GM19395 (cell line): ENCODE measurements at regions not wholly inside any gene's neighbourhood (a gene's known extent, or its start where the extent isn't known, plus 50 kb on each side); places are given as distances from the start of the nearest gene placed in this dataset.

ENCODE experiments used
- ATAC-seq: cut with Tn5 transposase; IDR thresholded peaks from one replicate; pipeline ENCODE4 v1.9.1; 2021; ENCODE audit warnings: mild to moderate bottlenecking, moderate library complexity; ENCODE audit not compliant: unreplicated experiment

- ATAC-seq = no peak
Measured at GRCh38 chr5:165119175-165119574, 1613.8 kb downstream of the MAT2B start.

- no peak for ATAC-seq
Measured at GRCh38 chr5:165126598-165126997, 1621.2 kb downstream of the MAT2B start.

- ATAC-seq = no peak
Measured at GRCh38 chr5:165127941-165128340, 1622.5 kb downstream of the MAT2B start.

GRCh38 chr5:165130656-165131055 is 1625.2 kb downstream of the MAT2B start:
- no peak for ATAC-seq

- no peak for ATAC-seq
Measured at GRCh38 chr5:165134155-165134554, 1628.7 kb downstream of the MAT2B start.

- no peak for ATAC-seq
Measured at GRCh38 chr5:165135565-165135964, 1630.1 kb downstream of the MAT2B start.

- no peak for ATAC-seq
Measured at GRCh38 chr5:165137701-165138100, 1632.3 kb downstream of the MAT2B start.

- no peak for ATAC-seq
Measured at GRCh38 chr5:165138236-165138635, 1632.8 kb downstream of the MAT2B start.

GRCh38 chr5:165139262-165139661 is 1633.8 kb downstream of the MAT2B start:
- no peak for ATAC-seq

- no peak for ATAC-seq
Measured at GRCh38 chr5:165139721-165140120, 1634.3 kb downstream of the MAT2B start.

- ATAC-seq = no peak
Measured at GRCh38 chr5:165143741-165144140, 1638.3 kb downstream of the MAT2B start.

- ATAC-seq = no peak
Measured at GRCh38 chr5:165149431-165149830, 1644.0 kb downstream of the MAT2B start.

GRCh38 chr5:165152058-165152457 is 1646.6 kb downstream of the MAT2B start:
- no peak for ATAC-seq

- no peak for ATAC-seq
Measured at GRCh38 chr5:165157219-165157618, 1651.8 kb downstream of the MAT2B start.

GRCh38 chr5:165161204-165161603 is 1655.8 kb downstream of the MAT2B start:
- ATAC-seq = no peak

GRCh38 chr5:165163861-165164260 is 1658.4 kb downstream of the MAT2B start:
- ATAC-seq = no peak

- no peak for ATAC-seq
Measured at GRCh38 chr5:165173651-165174050, 1668.2 kb downstream of the MAT2B start.

GRCh38 chr5:165175041-165175440 is 1669.6 kb downstream of the MAT2B start:
- no peak for ATAC-seq

- ATAC-seq = no peak
Measured at GRCh38 chr5:165184183-165184582, 1678.8 kb downstream of the MAT2B start.

GRCh38 chr5:165185716-165186115 is 1680.3 kb downstream of the MAT2B start:
- ATAC-seq = no peak

GRCh38 chr5:165187815-165188214 is 1682.4 kb downstream of the MAT2B start:
- ATAC-seq = no peak

- no peak for ATAC-seq
Measured at GRCh38 chr5:165188556-165189175, 1683.2 kb downstream of the MAT2B start.

GRCh38 chr5:165196961-165197360 is 1691.5 kb downstream of the MAT2B start:
- no peak for ATAC-seq
